Brain microvascular endothelial cell (primary cell): ENCODE measurements at regions not wholly inside any gene's neighbourhood (a gene's known extent, or its start where the extent isn't known, plus 50 kb on each side); places are given as distances from the start of the nearest gene placed in this dataset.

Experiments
- DNase-seq: peaks from one replicate; pipeline ENCODE4 v3.0.0-alpha.2; 2020
- H3K27ac ChIP-seq: fragments of 250-450 bp; sonication (Bioruptor Pico); 2 replicates; pipeline ENCODE4 v1.5.1; 2020; ENCODE audit warnings: mild to moderate bottlenecking, moderate library complexity
- H3K27me3 ChIP-seq: fragments of 250-450 bp; sonication (Bioruptor Pico); replicated peaks from 2 replicates; pipeline ENCODE4 v1.5.1; 2020; ENCODE audit warnings: mild to moderate bottlenecking
- H3K36me3 ChIP-seq: fragments of 250-450 bp; sonication (Bioruptor Pico); replicated peaks from 2 replicates; pipeline ENCODE4 v1.5.1; 2020; ENCODE audit warnings: mild to moderate bottlenecking
- H3K4me3 ChIP-seq: 2 replicates; pipeline ENCODE4 v1.5.1; 2011; ENCODE audit warnings: low read depth, mild to moderate bottlenecking, control low read depth, low read length, moderate library complexity
- CTCF ChIP-seq: IDR thresholded peaks from 2 replicates; pipeline ENCODE4 v1.5.1; 2011; ENCODE audit warnings: low read depth, mild to moderate bottlenecking, moderate library complexity, low read length, control low read depth, inconsistent platforms; ENCODE audit errors: missing control alignments
- in situ Hi-C: cut with HindIII; loops from 2 replicates; pipeline ENCODE4 v1.10.0; 2017; ENCODE audit warnings: low sequenced_read_pairs, low pct_ligation_motif_present

DNA sequence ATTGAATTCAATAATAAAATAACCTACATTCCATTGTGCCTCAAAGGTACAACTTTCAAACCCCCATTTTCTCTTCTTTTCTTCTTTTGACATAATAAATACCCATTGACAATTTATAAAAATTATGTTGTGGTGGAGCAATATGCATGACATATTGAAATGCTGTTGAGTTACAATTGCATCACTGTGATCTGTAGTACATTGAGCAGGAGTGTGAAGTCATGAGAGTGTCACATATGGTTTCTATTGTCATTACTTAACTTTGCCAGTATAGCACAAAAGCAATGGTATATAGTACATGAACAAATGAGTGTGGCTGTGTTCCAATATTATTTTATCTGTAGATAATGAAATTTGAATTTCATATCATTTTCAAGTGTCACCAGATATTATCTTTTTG, 441.3 kb downstream of the GJA1 start:
- Histone ChIP-seq H3K27ac (no peak overlapping the region), H3K4me3 (no peak overlapping the region), H3K27me3 (no peaks in the 10 kb centered on the region), H3K36me3 (no peaks in the 10 kb centered on the region)
- in situ Hi-C loops, result no loop called here
- TF ChIP-seq CTCF, result no peak
- no peak for DNase-seq

GRCh38 chr6:121879149-121879548, 443.7 kb downstream of the GJA1 start:
- in situ Hi-C loops, result no loop called here
- peak; percentile 56 for DNase-seq
- TF ChIP-seq CTCF, result no peak
- H3K36me3 ChIP-seq, result no peaks in the 10 kb centered on the region
- no peak overlapping the region for H3K4me3 ChIP-seq
- no peak overlapping the region for H3K27ac ChIP-seq
- no peaks in the 10 kb centered on the region for H3K27me3 ChIP-seq

GRCh38 chr6:121880831-121881230, 445.4 kb downstream of the GJA1 start:
- no peak overlapping the region for H3K4me3 ChIP-seq
- no peaks in the 10 kb centered on the region for H3K27me3 ChIP-seq
- no peak for DNase-seq
- H3K27ac ChIP-seq, result no peak overlapping the region
- in situ Hi-C loops, result no loop called here
- no peaks in the 10 kb centered on the region for H3K36me3 ChIP-seq
- TF ChIP-seq CTCF, result no peak

- DNase-seq, result peak; percentile 88
- H3K27me3 ChIP-seq, result no peaks in the 10 kb centered on the region
- no peaks in the 10 kb centered on the region for H3K36me3 ChIP-seq
- H3K4me3 ChIP-seq, result no peak overlapping the region
- no peak for TF ChIP-seq CTCF
- peak overlapping the region; percentile 24 for H3K27ac ChIP-seq
- in situ Hi-C loops, result no loop called here
Measured at GRCh38 chr6:121881974-121882667, 446.7 kb downstream of the GJA1 start.

GRCh38 chr6:121884091-121884490, 448.6 kb downstream of the GJA1 start:
- Histone ChIP-seq H3K36me3 (no peaks in the 10 kb centered on the region), H3K4me3 (no peak overlapping the region), H3K27ac (no peak overlapping the region), H3K27me3 (no peaks in the 10 kb centered on the region)
- in situ Hi-C loops, result no loop called here
- no peak for TF ChIP-seq CTCF
- no peak for DNase-seq

- no peak for TF ChIP-seq CTCF
- H3K27me3 ChIP-seq, result no peaks in the 10 kb centered on the region
- in situ Hi-C loops, result no loop called here
- H3K4me3 ChIP-seq, result no peak overlapping the region
- H3K27ac ChIP-seq, result no peak overlapping the region
- H3K36me3 ChIP-seq, result no peaks in the 10 kb centered on the region
- no peak for DNase-seq
Measured at GRCh38 chr6:121884620-121885019, 449.2 kb downstream of the GJA1 start.
